Stimulated activated CD4-positive, alpha-beta T cell treated with anti-CD3 and anti-CD28 coated beads, Interleukin-1b, Interleukin-23, amount 100 ng/mL, for 48 hours (primary cell): ENCODE measurements at regions not wholly inside any gene's neighbourhood (a gene's known extent, or its start where the extent isn't known, plus 50 kb on each side); places are given as distances from the start of the nearest gene placed in this dataset.

Experiments used
- DNase-seq: peaks from one replicate; pipeline ENCODE4 v3.0.0-alpha.2; 2020

- no peak for DNase-seq
Measured at GRCh38 chr1:108050158-108050557, 85.2 kb upstream of the VAV3 start.

DNA sequence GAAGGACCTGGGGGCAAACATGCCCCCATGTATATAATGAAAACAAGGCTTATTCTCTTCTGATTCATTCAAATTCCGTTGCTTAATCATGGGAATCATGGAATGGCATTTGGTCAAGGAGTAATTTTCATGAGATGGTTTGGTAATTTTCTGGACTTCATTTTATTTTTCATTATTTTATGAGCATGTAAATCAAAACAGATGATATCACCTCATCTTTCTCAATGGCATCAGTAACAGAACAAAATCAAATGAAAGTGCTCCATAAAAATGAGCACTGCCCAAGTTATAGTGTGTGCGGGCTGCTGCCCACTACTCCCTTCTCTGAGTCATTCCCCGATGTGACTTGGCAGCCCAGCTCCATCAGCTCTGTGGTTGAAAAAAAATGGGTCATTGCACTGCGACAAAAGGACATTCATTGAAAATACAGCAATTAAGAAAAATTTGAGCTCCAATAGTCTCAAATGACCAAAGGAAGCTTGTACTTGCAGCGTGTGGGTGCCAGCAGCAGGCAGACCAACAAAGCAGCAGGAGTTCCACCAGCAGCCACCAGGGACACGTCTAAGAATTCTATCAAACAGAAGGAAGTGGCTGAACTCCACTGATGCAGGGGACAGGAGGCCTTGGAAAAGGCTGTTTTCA lies 84.3 kb upstream of the VAV3 start:
- peak; percentile 15 for DNase-seq

GRCh38 chr1:108048301-108049177 lies 83.6 kb upstream of the VAV3 start:
- DNase-seq, result no peak

GRCh38 chr1:108047085-108047484 lies 82.1 kb upstream of the VAV3 start:
- no peak for DNase-seq

DNA sequence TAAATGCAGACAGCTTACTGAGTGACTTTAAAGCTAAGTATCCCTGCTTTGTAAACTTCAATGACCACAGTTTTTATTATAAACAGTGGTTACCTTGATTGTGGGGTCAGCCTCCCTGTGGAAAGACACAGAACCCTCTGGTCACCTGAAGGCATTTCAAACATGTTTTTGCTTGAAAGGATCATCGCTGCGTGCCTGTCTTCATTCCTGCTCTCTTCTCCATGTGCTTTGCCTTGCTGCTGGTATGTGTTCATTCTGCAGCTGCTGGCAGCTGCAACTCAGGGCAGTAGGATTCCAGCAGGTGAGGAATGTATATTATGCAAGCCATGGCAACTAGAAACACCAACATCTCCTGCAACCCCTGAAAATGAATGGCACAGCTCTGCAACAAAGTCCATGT lies 81.0 kb upstream of the VAV3 start:
- DNase-seq, result no peak

DNA sequence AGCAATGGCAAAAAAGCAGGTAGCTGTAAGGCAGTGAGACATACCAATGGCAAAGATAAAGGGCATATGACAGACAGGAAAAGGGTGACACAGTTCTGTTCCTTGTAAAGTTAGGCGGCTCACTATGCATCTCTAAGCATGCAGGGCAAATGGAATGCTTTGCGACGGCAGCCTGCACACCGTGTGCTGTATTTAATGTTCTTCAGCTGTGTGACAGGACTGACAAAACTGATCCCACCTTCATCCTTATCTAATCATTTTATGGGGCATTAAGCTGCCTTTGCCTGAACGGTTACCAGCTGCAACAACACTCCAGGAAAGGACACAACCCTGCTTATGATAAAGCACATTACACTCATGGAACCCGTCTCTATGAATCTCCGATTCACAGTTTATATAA lies 80.5 kb upstream of the VAV3 start:
- no peak for DNase-seq

- no peak for DNase-seq
Measured at GRCh38 chr1:108044318-108044717, 79.3 kb upstream of the VAV3 start.

- DNase-seq, result no peak
Measured at GRCh38 chr1:108043707-108044106, 78.7 kb upstream of the VAV3 start.

DNA sequence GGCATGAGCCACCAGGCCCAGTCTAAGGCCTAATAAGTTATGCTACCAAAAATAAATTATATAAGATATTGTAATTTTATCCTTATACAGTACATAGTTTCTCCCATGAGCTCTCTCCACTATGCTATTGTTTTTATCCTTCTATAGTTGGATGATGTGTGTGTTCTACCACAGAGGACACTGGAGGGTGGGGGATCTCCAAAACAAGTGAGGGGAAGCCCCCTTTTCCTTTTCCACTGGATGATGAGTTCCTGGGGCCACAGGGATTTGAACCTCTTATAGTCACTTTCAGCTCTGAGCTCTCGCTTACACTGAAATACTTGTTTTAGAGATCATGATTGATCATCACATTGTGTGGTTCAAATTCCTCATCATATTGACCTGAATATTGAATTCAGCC lies 77.6 kb upstream of the VAV3 start:
- no peak for DNase-seq

GRCh38 chr1:108041360-108042142 lies 76.6 kb upstream of the VAV3 start:
- peak; percentile 13 for DNase-seq

DNA sequence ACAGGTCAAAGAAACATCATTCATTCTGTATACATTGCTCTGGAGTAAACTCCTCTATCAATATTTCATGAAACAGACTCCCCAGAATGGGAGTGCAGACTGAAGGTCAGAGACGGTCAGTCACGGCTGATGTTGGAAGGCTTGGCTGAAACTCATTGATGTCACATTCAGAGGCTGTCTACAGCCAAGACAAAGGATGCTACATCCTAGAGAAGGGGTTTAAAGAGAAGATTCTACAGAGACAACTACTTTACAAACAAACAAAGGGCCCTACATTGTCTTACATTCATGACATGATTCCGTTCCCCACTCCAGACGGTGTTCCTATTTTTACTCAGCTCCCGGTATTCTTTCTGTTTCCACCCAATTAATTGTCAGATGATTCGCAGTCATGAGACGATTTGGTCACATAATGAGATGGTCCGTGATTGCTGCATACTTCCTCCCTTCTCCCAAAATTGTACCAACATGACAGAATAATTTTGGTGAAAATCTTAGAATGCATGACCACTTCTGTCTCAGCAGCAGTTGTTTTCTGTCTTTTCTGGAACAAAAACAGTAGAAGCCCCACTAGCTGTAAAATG lies 73.8 kb upstream of the VAV3 start:
- no peak for DNase-seq

DNA sequence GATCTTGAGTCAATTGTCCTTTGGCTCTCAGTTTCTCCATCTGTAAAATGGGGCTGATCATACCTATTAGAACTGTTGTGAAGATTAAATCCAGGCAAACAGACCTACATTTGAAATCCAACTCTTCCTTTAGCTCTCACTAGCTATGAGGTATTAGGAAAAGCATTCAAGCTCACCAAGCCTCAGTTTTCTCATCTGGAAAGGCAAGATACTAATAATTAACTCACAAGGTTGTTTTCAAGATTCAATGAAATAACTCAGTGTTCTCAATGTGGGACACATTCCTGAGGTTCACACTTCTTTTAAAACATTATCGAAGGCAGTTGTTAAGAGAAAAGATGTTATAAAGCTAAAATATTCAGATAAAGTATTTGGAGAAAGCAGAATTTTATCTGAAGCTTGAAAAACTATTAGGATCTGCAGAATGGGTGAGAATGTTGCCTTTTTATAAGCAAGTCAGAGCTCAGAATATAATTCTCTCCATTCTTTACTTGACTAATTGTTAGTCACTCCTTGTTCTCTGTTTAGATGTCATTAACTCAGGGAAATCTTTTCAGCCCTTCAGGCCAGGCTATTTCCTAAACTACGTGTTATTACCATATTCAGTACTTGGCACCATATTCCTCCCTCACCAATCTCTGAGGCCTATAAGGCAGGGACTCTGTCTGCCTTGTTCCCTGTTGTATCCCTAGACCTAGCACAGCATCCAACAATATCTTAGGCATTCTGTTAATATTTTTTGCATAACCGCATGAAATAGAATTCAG lies 72.0 kb upstream of the VAV3 start:
- no peak for DNase-seq

DNA sequence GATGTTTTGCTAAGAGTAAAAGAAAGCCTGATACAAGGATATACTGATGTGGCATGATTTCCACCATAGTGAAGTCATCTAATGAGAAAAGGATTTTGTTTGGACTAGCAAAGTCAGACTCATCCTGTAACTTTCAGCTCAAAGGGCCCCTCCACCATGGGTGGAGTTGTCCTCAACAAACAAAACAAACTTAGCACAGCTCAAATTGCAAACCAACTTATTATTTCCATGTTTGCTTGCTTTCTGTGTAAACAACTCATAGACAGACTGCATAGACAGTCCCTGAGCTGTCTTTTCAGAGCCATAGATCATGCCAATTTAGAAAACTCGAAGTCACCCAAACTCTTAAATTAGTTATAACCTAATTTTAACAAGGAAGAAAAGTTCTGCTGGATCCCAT lies 69.4 kb upstream of the VAV3 start:
- no peak for DNase-seq

GRCh38 chr1:108033550-108033951 lies 68.6 kb upstream of the VAV3 start:
- DNase-seq, result no peak

- no peak for DNase-seq
Measured at GRCh38 chr1:108028841-108029388, 63.9 kb upstream of the VAV3 start.

DNA sequence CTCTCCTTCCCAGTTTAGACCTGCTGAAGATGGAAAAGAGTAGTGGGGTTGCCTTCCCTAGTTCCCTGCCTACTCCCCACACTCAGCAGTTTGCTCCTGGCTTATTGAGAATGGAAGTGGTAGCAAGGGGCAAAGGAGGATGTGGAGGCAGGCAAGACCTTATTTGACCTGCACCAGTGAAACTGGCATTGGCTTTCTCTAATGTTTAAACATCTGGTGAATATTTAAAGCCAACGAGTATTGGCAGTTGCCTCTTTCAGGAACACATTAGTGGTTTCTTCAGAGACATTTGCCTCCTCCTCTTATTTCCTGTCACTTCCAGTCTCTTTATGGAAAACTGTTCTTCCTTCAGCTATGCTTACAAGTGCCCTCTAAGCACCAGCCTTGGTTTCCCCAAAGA lies 62.4 kb upstream of the VAV3 start:
- no peak for DNase-seq

- DNase-seq, result no peak
Measured at GRCh38 chr1:108017698-108018097, 52.7 kb upstream of the VAV3 start.

- DNase-seq, result no peak
Measured at GRCh38 chr1:108016451-108016920, 51.5 kb upstream of the VAV3 start.
